ENCODE measurements at regions not wholly inside any gene's neighbourhood (a gene's known extent, or its start where the extent isn't known, plus 50 kb on each side); places are given as distances from the start of the nearest gene placed in this dataset.
A peak's percentile ranks its signal among the peaks of the same experiment; 100 is the strongest.
"Not testable (repeated sequence)": the region's sequence is repeated elsewhere in the genome, so short reads cannot be mapped to it uniquely, and the experiment has no call there.

DNA sequence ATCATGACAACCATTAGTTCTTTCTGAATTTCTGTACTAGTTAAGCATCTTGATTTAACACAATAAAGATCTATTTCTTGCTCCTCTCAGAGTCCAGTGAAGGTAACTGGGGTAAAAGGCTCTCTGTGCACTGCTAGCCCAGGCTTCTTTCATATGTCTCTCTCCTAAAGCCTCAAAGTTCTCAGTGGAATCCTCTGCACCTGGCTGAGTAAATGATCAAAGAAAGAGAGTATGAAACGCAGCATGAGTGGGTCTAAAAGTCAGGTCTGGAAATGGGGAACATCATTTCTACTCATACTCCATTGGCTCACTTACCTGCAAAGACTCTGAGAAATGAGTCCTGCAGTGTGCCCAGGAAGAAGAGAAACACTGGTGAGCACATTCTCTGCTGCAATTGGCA lies 418.5 kb downstream of the PTPRC start:
- no peak for DNase-seq

DNA sequence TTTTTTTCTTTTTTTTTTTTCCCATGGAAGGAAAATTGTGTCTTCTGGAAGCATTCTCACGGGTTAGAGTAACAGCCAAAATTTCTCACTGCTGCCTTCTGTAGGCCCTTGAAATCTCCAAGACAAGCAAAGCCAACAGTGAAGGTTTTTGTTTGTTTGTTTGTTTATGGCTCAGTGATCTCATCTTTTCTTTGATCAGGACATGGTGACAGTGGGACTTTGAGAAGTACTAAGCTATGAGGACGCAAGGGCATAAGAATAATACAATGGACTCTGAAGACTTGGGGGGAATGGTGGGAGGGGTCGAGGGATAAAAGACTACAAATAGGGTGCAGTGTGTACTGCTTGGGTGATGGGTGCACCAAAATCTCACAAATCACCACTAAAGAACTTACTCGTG lies 419.4 kb downstream of the PTPRC start:
- no peak for DNase-seq

DNA sequence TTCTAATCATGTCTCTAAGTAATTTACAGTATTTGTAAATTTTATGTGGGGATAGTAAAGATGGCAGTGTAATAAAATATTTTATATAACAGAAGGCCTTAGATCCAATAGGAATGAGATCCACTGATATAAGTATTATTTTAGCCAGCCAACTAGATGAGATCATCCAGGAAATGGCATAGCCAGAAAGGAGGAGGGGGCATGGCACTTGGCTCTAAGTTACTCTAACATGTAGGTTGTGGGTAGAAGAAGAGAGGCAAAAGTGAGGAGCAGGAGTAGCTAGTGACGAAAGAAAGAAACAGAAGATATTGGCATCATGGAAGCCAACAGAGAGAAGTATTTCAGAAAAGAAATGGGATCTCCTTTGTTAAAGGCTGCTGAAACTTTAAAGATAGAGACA lies 426.1 kb downstream of the PTPRC start:
- DNase-seq = no peak

DNA sequence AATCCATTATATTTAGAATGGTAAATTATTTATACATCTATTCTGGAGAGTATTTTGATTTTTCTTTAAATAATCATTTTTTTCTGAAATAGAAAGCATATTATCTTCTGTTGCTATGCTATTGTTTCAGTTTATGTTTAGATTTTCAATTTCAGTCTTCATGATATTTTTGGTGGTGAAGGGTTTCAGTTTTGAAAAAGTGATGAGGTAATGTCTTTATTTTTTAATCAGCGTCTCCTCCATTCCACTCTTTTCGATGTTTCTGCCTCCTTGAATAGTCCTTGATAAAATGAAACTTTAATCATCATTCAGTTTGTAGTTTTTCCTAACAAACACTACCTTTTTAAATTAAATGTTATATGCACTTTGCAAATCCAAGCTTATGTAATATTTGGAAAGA lies 428.6 kb downstream of the PTPRC start:
- DNase-seq = no peak

DNA sequence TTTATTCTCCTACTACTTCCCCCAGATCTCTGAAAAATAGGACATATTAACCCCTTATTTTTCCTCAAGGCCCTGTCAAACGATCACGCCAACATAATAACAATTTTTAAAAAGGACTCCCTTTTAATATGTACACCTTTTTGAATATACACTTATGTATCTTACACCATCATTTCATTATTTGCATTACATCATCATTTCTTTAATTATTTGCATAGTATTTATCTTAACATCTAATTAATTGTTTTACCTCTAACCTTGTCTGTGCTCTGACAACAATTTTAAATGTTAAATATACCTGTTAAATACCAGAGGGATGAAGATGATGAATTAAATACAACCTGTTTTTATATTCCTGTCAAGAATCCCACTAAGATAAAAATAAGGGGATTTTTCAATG lies 432.2 kb downstream of the PTPRC start:
- DNase-seq = no peak

DNA sequence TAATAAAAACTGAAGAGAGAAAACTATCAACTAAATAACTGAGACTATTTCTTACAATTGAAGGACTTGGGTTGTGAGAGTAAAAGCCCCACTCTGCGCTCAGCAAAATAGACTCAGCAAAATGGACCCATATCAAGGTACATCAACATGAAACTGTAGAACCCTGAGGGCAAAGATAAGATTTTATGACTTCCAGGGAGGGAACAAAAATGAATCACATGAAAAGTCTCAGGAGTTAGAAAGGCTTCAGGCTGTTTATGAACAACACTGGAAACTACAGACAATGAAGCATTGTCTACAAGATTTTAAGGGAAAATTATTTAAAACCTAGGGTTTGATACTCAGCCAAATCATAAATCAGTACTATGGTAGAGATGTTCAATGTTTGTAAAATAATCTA lies 434.3 kb downstream of the PTPRC start:
- DNase-seq = no peak

DNA sequence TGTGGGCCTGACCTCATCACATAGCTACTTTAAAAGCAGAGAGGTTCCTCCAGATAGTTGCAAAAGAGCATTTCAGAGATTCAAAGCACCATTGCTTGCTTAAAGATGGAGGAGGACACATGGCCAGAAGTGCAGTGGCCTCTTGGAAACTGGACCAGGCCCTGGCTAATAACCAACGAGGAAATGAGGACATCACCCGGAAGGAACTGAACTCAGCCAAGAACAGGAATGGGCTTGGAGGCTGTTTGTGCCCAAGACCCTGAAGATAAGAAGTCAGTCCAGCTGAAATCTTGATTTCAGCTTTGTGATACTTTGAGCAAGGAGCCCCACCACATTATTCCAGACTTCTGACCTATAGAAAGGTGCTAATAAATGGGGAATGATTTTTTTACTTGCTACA lies 437.0 kb downstream of the PTPRC start:
- no peak for DNase-seq

DNA sequence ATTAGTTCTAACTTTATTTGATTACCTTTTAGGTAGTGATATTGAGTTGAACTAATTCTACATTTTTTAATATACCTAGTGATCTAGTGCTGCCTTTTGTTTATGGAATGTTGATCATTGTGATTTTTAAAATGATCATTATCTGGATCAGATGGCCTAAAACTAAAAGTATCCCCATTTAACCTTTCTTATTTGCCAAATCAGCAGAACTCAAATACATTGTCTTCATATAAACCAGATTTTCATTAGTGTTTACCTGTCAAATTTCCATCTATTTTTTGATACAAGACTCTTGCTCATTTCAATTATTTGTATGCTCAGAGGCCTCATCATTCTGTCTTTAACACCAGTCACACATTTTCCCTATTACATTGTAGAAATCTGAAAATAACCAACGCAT lies 441.2 kb downstream of the PTPRC start:
- DNase-seq = no peak

DNA sequence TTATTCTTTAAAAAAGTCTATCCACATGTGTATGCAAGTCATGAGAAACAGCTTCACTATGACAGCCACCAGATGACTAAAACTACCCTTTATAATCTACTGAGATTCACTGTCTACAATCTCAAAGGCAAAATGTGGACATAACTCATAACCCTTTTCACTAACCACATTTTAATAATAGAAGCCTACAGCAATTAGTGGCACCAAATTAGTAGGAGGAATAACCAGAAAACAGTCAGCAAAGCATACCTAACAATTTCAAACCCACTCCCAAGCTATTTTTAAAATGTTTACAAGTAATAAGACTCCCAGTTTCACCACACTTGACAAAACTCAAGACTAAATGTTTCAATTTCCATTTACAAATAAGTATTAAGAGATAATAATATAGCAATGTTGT lies 442.9 kb downstream of the PTPRC start:
- DNase-seq = no peak

DNA sequence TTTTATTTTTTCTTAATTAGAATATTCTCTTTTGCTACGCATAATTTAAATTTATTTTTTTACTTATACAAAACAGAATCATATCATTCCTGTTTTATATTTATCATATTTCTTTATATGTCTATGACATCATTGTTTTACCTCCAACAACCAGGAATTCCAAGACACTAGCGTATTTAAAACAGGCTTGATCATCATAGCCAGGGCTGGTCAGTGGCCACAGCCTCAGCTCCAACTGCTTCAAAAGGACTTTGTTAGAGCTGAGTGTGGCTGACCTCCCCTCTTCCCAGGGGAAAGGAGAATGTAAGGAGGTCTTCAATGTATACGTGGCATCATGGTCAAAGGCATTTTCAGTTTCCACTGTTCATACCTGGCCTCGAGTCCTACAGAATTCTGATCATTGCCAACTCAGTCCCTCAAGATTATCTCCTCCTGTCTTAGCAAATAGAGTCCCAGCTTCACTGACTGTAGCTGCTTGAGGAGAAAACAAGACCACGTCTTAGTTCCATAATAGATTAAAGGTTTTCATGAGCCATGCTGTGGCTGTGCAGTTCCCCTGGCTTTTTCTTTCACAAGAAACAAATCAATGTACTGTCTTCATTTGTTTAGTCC lies 444.0 kb downstream of the PTPRC start:
- no peak for DNase-seq

DNA sequence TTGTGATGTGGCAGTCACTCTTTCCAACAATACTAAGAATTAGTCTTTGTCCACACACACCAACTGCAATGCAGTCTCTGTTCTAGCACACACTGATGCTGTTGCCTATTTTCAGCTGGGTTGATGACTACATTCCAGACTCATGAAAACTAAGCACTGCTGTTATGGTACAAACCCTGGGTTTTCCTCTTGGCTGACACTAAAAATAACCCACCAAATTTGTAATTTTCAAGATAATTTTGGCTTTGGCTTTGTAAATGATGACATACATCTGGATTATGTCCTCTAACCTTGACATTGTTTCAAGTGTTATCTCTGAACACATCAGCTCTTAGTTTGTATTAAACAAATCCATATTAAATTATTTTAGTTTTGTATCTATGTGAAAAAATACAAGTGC lies 444.8 kb downstream of the PTPRC start:
- DNase-seq = no peak

DNA sequence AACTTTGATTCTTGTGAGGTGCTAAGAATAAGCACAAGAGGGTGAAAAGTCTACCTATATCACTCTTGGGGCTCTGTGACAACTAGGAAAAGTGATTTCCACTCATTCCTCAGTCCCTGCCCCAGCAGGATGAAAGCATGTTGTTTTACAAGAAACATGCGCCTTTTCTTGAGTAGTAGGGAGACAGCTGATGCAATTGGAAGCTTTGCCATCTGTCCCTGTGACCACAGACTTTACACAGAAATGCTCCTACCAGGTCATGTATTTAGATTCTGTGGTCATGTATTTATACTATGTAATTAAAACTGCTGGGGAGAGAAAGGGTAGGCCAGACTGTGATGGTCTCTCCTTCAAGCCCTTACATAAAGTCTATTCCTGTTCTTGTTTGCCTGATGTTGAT lies 445.5 kb downstream of the PTPRC start:
- DNase-seq = no peak

DNA sequence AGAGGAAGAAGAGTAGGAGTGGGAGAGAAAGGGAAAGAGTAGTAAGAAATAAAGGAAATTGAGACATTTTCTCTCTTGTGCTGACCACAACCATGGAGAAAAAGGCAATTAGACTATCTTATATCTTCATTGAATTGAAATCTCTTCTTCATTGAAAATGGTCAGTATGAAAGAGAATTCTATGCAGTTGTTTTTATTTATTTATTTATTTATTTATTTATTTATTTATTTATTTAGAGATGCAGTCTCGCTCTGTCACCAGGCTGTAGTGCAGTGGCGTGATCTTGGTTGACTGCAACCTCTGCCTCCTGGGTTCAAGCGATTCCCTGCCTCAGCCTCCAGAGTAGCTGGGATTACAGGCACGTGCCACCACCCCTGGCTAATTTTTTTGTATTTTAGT lies 447.1 kb downstream of the PTPRC start:
- no peak for DNase-seq

DNA sequence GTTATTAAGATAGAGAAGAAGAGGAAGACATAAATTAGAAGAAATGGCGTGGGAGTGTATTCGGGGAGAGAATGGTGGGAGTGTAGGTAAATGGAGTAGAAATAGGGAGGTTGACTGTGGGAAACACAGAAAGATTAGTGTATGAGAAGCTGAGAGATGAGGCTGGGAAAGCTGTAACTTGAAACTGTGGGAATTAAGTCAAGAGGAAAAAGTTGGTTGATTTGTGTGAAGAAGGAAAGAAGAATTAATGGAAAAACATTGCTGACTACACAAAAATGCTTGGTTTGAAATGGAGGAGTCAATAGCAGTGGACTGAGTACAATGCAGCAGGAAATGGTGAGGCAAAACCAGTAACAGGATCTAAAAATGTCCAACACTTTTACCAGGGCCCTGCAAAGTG lies 448.3 kb downstream of the PTPRC start:
- no peak for DNase-seq

DNA sequence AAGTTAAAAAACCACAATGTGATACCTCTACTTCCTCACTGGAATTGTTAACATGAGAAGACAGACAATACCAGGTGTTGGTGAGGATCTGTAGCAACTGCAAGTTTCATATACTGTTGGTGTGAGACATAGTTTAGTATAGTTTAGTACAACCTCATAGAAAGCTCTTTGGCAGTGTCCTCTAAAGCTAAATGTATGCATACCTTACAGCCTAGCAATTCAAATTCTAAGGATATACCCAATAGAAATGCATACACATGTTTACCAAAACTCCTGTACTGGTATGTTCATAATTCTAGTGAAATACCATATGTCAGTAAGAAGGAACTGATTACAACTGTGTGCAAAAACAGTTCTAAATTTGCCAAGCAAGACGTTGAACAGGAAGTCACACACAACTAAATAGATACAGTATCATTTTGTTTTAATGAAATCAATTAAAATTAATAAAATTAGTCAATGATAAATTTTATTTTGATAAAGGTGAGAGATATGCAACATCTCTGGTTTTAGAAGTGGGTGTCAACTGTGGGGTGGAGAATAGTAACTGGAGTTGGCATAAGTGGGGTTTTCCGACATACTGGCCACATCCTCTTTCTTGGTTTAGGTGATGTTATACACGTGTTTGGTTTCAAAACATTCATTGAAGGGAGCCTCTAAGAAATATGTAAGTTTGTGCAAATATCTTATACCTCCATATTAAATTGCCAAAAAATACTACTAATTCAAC lies 450.7 kb downstream of the PTPRC start:
- DNase-seq = no peak

DNA sequence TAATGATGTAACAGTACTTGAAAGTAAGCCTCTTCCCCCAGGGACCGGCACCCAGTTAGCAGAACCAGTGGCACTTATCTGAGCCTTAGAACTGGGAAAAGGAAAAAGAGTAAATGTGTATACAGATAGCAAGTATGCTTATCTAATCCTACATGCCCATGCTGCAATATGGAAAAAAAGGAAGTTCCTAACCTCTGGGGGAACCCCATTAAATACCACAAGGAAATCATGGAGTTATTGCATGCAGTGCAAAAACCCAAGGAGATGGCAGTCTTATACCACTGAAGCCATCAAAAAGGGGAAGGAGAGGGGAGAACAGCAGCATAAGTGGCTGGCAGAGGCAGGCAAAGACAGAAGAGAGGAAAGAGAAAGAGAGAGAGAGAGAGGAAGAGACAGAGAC lies 456.8 kb downstream of the PTPRC start:
- DNase-seq = not testable (repeated sequence)

DNA sequence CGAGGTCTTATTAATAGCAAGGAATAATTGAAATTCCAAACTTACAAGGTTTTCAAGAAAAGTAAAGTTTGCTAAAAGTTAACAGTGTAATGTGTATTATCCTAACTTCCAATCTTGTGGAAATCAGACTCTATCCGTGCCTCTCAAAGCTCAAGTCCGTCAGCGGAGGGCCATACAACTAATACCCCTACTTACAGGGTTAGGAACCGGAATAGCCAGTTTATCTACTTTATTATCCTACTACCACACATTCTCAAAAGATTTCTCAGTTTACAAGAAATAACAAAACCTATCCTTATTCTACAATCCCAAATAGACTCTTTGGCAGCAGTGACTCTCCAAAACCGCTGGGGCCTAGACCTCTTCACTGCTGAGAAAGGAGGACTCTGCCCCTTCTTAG lies 457.8 kb downstream of the PTPRC start:
- no peak for DNase-seq

DNA sequence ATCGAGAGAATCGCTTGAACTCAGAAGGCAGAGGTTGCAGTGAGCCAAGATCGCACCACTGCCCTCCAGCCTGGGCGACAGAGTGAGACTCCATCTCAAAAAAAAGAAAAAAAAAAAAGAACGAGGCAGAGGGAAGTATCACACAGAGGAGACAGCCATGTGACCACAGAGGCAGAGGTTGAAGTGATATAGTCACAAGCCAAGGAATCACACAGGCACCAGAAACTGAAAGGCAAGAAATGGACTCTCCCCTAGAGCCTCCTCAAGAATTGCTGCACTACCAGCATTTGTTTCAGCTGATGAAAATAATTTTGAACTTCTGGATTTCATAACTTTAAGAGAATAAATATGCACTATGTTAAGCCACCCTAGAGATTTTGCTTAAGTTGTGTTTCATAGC lies 459.6 kb downstream of the PTPRC start:
- DNase-seq = no peak

DNA sequence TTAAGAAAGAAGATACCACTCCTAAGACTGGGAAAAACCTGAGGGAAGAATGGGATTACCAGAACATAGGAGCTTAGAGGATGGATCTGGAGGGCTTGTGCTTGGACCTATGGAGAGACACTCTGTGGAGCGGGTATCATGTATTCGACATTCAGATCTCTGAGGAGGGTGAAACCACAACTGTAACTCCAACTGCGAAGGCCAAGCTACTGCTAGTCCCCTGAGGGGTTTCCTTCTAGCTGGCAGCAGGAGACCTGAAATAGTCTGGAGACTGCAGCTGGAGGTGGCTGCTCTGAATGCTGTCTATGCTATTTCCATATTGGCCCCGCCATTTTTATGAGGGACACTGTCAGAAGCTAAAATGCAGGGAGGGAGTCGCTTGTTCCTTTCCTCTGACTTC lies 462.3 kb downstream of the PTPRC start:
- no peak for DNase-seq

DNA sequence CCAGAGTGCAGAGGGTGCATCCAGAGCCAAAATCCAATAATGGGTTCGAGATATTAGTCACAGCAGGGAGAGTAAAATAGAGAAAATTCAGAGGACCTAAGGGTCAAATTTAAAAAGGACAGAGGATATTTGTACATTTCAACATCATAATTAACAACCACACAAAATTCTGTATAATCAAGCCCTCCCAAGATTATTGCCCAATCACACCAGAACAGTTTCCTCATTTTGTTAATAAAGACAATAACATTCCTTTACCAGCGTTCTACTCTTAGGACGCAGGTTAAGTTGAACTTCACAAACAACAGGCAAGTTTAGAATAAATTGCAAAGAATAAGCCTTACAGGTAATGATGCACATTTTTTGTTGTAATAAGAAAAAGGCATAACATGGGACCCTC lies 462.8 kb downstream of the PTPRC start:
- DNase-seq = no peak

DNA sequence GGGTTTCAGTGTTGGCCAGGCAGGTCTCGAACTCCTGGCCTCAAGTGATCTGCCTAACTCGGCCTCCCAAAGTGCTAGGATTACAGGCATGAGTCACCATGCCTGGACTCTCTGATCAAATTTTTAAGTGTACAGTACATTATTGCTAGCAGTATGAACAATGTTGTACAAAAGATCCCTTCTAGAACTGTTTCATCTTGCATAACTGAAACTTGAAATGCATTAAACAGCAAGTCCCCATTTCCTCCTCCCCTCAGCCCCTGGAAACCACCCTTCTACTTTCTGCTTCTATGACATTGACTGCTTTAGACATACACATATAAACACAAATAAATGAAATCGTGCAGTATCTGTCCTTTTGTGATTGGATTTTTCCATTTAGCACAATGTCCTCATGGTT lies 463.4 kb downstream of the PTPRC start:
- DNase-seq = no peak

DNA sequence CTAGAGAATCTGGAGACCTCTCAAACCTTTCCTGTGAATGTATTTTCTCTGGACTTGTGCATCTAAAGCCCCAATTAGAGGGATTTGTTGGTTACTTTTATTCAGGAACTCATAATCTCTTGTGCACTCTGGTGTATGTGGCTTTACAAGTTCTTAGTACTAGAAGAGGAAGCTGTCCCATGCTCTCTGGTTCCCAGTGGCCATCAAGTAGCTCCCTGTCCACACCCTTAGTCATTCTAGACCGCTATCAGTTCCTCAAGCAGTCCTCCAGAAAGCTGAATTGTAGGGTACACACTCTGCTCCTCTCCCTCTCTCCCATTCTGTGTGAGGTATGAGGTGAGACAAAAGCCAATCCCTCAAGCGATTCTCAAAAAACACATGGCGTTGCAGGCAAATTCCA lies 470.3 kb downstream of the PTPRC start:
- DNase-seq = no peak

DNA sequence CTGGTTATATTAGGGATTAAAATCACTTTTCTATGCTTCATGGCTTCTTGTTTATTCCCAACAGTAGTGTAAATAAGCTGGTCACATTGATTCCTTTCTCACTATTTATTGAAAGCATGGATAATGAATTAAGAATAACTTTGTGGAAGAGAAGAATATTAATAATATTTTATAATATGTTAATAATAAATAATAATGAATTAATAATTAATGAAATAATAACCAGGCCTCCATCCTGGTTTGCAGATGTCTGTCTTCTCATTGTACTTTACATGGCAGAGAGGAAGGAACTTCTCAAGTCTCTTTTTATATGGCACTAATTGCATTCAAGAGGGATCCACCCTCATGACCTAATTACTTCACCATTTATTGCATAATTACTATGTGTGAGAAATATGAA lies 473.5 kb downstream of the PTPRC start:
- DNase-seq = no peak

DNA sequence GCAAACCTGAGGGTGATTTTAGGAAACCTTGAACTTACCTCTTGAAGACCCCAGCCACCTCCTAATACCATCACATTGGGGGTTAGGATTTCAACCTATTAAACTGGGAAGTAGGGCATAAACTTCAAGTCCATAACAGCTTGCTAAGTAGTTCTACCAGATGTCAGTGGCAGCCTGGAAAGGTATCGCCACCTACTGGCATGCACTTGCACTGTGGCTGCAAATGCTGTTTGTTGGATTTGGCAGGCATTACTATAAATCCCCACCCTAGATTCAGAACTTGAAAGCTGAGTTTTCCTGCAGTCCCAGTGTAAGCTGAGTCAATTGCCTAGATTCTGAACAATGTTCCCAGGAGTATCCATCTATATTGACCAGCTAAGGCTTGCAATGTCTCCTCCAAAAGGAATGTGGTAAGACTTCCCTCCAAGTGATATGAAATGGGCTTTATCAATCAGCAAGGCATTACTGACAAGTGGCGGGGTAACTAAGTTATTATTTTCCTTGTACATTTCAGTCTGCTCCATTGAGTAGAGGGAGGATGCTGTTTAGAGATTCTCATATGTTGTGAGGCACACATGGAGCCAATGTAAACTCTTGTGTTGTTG lies 474.5 kb downstream of the PTPRC start:
- DNase-seq = peak; percentile 59

DNA sequence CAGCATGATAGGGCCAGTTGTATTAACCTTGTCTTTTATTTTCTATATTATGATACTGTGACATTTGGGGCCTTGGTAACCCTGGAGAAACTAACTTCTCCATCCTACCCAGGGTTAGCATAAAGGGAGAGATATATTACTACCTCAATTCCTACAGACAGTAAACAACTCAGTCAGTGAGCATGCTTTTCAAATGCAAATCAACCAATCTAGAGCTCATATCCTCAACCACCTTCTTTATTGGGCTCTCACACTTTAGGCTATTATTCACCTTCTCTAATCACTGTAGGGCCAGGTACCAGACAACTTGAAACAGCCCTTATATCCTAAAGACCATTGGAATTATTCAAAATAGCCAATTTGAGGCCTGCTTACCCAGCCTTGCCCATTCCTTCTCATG lies 477.6 kb downstream of the PTPRC start:
- DNase-seq = no peak
